Pons (tissue), 1 donor: ENCODE measurements at regions not wholly inside any gene's neighbourhood (a gene's known extent, or its start where the extent isn't known, plus 50 kb on each side); places are given as distances from the start of the nearest gene placed in this dataset.
"Not testable (repeated sequence)": the region's sequence is repeated elsewhere in the genome, so short reads cannot be mapped to it uniquely, and the experiment has no call there.

Experiments used
- DNase-seq: peaks from one replicate; pipeline ENCODE4 v3.0.0-alpha.2; 2016; ENCODE audit warnings: low spot score

DNA sequence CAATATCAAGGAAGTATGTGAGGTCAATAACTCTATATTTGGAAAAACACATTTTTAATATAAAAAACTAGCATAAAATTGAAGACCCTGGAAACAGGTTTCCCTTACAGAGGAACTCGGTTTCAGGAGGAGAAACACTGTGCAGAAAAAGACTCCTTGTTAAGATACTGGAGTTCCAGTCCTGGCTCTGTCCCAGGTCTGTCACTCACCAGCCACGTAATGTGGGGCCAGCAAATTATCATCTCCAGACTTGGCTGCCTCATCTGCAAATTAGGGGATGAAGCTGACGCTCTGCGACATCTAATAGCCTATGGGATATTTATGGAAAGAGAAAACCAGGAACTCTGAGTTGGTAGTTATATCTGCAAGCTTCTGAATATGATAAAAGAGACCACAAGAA, 702.7 kb downstream of the EPHA7 start:
- no peak for DNase-seq

DNA sequence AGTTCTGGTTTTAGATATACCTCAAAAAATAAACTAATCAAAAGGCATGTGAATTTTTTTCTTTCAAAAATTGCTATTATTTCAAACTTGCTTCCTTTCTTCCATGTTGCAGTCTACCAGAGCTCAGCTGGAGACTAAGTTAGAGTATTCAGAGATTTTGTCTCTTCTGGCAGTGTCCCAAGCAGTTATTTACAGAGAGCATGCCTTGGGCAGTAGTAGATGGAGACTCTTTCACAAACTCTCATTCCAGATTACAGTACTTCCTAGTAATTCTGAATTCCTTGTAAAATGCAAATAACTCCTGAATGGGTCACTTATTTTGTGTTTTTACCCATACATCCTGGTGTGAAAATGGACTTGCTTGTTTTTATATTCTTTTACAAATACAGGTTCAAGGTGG, 703.4 kb downstream of the EPHA7 start:
- no peak for DNase-seq

DNA sequence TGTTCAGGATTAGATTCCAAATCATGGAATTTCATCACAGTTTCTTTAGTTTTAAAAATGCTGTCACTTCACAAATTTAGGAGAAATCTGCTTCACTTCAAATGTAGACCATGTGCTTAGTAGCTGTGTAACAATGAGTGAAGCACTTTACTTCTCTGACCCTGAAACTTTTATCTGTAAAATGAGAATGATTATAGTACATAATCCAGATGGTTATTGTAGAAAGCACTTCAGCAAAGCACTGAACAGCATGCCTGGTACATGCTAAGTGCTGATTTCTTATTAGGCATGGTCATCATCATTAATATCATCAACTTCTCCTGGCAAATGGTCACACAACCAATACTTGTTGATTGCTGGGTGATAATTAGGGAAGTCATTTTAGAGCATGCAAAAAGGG, 705.0 kb downstream of the EPHA7 start:
- DNase-seq, result no peak

DNA sequence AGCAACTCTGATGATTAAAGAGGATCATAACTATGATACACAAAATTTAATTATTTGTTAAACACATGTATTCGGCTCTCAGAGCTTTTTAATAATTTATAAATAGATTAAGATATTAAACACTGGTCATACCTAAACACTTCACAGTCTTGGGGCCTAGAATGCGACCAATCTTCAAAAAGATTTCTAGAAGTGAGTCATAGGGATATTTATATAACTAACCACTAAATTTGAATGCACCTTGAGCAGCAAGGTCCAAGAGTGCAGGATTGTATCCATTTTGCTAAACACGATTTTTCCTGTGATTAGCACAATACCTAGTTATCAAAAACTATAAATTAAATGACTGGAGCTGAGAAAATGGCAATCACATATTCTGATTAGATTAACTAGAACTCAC, 709.3 kb downstream of the EPHA7 start:
- no peak for DNase-seq

DNA sequence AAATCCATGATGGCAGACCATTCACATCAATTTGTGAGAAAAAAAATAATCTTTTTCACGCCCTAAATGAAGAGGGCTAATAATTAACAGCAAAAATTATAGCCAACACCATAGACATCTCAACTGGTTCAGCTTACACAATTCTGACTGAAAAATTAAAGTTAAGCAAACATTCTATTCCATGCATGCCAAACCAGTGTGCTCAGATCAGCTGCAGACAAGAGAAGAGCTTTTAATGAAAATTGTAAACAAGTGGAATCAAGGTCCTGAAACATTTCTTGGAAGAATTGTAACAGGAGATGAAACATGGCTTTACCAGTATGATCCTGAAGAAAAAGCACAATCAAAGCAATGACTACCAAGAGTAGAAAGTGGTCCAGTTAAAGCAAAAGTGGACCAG, 710.4 kb downstream of the EPHA7 start:
- DNase-seq, result no peak

DNA sequence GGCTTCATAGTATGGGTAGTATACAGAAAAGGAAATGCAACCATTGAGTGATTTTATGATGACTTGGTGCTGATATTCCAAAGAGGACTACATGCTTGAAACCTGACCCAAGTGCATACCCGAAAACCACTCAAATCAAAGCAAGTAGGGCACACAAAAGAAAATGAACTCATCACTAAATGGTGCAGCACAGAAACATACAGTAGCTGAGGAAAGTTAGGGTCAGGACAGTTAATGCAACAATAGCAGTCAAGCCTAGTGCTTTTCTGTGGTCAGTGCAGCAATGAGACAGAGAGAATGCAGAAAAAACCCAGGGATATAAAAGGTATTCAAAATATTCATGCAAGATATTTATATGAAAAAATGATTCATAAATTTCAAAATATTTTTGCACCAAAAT, 711.1 kb downstream of the EPHA7 start:
- no peak for DNase-seq

DNA sequence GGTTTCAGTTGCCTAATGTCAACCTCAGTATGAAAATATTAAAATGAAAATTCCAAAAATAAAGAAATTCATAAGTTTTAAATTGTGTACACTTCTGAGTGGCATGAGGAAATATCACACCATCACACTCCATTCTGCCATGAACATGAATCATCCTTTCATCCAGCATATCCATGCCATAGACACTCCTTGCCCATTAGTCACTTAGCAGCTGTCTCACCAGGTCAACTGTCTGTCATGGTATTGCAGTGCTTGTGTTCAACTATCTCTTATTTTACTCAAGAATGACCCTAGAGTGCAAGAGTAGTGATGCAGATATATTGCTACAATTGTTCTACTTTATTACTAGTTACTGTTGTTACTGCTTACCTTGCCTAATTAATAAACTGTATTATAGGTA, 712.4 kb downstream of the EPHA7 start:
- DNase-seq, result no peak

DNA sequence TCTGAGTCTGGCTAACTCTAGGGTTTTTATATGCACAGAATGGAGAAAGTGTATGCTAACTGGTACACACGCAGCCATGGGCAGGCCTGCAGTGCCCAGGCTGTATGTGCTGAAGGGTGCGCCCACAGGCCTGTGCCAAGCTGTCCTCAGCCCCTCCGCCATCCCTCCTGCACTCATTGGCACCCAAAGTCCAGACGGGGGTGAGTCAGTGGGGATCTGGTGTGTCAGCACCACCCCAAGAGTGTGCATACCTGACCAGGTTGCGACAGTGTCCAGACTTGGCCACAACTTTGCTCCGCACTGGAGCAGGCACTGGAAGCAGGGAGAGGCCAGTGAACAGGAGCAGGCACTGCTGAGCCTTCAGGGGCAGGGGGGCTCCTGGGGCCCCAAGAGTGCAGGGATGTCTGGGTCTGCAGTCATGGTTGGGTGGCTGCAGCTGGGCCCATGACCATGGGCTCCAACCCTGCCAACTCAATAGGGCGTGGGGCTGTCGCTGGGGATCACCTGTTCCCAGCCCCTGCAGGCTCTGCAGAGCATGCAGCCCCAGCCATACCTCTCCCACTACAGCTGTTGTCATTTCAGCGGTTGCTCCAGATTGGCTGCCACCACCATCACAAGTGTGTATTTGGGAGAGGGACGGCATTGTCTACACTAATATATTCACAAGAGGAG, 717.8 kb downstream of the EPHA7 start:
- no peak for DNase-seq

DNA sequence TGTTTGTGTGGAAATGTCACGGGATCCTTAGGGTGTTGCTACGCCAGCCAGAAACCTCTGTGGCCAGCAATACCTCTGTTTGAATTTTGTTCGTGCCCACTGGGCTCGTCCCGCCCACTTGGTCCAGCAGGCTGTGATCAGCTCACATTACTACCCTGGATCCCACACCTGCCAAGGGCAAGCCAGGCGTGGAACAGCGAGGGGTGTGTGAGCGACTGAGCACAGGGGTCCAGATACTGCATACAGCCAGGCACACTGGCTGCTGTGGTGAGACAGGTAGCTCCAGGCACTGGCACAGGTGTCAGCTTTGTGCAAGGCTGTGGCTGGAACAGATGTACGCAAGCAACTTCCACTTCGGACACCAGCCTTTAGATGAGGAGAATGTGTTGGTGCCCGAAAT, 718.9 kb downstream of the EPHA7 start:
- no peak for DNase-seq

DNA sequence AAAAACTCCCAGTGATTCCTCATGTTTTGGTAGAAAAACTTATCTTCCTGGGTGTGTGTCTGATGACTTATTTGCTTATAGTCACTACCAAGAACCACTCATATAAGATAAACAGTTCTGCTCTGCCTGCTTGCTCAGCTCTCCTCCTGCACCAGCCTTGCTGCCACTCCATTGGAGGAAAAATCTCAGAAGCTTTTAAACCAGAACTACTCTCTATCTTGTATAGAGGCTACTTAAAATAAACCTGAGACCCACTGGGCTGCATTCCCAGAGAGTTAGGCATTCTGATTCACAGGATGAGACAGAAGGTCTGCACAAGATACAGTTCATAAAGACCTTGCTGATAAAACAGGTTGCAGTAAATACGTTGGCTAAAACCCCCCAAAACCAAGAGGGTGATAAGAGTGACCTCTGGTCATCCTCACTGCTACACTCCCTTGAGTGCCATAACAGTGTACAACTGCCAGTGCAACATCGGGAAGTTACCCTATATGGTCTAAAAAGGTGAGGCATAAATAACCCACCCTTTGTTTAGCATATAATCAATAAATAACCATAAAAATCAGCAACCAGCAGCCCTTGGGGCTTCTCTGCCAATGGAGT, 728.3 kb downstream of the EPHA7 start:
- no peak for DNase-seq

DNA sequence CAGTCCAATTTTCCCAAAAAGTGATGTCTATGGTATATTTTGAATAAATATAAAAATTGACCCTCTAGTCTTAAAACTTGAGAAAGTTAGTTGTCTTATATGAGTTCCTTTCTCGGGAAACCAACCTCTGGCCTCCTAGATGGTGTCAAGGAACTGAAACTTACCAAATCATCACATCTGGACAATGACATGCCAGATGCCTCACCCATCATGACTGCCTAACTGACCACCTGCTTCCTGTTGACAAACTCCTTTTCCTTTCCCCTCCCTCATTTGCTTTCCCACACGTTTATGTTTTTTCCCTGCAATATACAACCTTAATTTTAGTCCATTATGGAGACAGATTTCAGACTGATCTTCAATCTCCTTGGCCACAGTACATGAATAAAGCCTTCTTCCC, 731.0 kb downstream of the EPHA7 start:
- no peak for DNase-seq

DNA sequence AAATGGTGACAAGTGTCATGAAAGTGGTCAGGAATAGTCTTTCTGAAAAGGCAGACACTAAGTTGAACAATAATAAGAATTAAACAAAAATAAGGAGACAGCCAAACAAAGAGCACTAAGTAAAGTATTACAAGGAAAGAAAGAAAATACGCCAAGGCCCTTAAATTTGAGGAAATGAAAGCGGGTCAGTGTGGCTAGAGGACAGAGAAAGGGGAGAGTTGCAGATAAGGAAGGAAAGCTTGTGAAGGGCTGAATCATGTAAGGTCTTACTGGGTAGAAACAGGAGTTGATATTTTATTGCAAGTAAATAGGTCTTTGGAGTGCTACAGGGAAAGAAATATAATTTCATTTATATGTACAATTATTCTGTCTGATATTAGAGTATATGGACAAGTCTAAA, 732.1 kb downstream of the EPHA7 start:
- DNase-seq, result no peak

DNA sequence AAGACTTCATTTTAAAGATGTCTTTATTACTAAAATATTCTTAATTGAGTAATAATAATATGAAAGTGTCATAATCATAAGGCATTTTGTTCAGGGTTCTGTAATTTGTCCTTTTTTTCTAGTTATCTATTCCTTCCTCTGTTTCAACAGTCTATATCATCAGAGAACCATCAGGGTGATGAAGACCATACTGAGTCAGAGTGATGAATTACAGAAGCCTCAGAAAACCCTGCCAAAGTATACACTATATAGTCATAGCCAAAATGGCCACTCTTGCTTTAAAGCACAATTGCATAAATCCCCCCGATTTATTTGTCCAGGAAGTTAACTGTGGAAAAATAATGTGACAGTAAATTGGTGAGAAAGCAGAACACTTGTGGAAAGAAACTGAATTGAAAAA, 735.0 kb downstream of the EPHA7 start:
- no peak for DNase-seq

DNA sequence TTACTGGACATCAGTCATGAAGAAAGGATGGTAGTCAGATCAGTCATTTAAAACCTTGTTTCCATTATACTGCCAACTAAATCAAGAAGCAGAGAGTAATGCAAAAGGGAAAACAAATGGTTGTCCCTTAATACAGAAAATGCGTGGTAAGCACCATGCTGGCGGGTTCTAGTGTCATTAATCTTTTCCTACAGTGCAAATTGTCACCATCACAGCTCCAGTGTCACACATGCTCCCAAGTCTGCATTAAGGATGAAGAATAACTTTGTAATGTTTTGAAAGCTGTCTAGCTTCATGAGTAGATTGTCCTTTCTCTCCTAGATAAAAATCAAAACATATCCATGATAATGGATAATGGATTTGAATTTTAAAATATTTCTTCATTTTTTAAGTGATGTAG, 735.6 kb downstream of the EPHA7 start:
- DNase-seq, result no peak

DNA sequence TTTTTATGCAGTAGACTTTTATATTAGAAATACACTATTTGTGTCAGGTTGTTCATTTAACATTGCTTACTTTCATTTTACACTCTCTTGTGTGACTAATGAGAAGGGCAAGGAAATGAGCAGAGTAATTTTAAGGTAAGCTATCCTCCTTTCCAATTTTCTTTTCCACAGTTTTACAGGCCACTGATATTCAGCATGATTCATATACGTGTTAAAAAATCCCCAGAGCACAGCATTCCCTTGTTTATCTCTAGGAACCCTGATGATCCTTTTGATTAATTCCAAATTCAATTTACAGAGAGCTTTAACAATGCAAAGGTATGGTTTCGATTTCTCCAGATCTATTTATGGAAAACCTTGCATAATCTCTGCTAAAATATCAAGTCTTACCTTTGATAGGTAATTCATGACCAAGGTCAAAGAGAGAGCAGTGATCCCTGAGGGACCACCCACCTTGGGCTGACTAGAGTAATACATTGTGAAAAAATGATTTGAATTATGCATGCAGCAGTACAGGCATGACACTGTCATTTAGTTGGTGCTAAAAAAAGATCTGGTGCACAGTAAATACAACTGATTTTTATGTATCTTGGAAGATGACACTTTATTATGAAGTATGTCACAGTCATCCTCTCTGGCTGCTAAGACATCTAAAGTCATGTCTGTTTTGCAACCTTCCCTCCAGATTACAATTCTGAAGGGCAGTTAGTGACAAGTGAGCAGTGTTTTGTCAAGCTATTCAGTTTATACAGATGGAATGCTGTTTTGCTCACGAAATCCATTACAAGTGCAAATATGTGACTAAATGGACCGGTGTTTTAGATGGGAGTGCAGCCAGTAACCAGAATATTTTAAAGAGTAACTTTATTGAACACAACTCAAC, 736.6 kb downstream of the EPHA7 start:
- DNase-seq, result no peak

DNA sequence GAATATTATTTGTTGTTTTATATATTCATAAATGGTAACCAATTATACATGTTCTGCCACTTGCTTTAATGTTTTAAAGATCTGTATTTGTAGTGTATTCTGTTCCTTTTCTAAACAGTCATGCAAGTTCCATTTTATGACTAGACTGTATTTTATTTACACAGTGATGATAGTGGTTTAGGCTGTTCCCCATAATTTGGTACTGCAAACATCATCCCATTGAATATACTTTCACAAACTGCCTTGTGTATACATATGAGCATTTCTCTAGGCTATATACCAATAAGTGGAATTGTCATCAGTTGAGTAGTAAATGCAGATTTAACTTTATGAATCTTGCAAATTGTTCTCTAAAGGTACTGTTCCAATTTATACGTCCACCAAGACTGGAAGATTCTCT, 738.0 kb downstream of the EPHA7 start:
- DNase-seq, result no peak

DNA sequence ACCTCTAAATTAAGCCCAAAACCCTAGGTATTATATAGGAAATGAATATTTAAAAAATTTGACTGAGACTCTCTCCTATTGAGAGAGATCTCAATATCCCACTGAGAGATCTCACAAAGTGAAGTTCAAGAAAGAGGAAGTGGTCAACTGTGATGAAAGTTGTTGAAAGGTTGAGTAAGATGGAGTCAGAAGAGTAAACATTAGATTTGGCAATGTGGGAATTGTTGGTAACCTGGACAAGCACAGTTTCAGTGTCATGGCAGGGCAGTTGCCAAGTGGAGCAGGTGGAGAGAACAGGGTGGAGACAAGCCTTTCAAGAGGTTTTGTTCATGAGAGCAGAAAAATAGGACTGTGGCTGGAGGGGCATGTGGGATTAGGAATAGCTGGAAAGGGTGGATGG, 747.9 kb downstream of the EPHA7 start:
- DNase-seq, result not testable (repeated sequence)

DNA sequence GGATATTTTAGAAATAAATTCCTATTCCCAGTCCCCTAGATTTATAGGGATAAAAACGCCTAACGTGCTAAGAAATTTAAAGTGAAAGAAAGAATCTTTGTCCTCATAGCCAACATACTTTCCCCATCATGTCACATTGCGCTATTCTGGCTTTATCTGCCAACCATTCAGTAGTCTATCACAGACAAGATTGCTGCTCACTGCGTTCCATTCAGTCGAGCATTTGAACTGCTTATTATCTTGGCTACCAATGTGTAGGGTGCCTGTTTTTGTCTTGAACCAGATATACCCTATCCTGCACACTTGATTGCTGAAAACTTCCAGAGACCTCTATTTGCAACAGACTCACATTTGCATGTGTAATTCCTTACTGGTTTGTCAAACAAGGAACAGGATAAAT, 751.5 kb downstream of the EPHA7 start:
- no peak for DNase-seq

DNA sequence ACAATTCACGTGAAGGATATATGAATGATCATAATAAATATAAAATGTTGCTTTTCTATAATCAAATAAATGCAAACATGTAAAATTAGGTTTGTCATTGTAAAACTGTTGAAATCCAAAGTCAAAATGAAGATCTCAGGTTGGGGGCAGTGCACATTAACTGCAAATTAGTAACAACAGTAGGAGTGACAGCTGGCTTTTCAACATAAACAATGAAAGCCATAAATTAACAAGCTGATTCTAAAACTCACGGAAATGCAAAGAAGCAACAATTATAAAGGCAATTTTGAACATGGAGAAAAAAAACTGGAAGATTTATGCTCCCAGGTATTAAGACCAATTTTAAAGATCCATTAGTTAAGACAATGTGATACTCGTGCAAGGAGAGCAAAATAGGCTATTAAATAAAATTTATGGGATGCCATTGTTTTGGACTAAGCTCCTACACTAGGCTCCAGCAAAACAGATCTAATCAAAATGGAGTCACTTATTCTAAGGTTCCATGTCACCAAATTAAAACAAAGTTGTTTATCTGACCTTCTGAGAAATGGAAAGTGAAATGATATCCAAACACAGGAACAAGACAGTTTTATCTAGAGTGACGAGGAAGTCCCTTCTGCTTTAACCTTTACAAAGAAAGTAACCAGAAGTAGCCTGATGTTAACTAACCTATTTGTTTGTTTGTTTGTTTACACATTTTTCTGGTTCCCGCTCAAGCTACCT, 770.8 kb downstream of the EPHA7 start:
- no peak for DNase-seq

DNA sequence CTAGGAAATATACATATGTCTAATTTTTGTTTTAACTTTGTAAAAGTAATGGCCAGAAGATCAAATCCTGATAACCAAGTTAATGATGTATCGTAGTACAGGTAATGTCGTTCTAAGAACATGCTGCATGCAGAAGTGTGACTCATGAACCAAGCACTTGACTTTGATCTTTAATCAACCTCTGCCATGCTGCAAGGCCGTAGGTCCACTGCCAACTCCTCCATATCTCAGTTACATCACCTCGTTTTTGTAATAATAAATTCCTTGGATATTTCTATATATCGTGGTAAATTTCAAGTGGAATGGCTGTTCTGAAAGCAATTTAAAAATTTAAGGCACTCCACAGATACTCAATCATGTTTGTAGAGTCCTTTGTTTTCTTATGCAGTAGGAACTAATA, 771.7 kb downstream of the EPHA7 start:
- DNase-seq, result no peak

DNA sequence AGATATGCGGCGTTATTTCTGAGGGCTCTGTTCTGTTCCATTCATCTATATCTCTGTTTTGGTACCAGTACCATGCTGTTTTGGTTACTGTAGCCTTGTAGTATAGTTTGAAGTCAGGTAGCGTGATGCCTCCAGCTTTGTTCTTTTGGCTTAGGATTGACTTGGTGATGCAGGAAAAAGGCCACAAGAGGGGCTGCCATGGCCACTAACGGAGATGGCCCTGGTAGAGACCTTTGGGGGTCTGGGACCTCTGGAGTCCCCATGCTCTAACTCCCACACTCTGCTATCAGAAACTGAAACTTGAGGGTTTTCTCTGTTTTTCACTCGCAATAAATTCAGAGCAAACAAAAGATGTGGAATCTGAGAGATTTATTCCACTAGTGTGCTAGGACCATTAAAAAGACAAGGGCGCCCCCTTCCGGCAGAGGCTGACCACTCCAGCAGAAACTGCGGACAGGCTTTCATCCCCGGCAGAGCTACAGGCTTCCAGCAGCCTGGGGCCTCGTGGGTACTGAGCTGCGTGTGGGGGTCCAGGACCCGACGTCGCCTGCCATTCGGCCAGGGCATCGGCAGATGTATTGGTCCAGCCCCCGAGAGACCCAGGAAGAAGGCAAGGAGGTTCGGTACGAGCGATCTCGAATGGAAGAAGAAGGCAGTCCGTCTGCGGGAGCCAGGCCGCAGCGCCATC, 775.1 kb downstream of the EPHA7 start:
- not testable (repeated sequence) for DNase-seq

DNA sequence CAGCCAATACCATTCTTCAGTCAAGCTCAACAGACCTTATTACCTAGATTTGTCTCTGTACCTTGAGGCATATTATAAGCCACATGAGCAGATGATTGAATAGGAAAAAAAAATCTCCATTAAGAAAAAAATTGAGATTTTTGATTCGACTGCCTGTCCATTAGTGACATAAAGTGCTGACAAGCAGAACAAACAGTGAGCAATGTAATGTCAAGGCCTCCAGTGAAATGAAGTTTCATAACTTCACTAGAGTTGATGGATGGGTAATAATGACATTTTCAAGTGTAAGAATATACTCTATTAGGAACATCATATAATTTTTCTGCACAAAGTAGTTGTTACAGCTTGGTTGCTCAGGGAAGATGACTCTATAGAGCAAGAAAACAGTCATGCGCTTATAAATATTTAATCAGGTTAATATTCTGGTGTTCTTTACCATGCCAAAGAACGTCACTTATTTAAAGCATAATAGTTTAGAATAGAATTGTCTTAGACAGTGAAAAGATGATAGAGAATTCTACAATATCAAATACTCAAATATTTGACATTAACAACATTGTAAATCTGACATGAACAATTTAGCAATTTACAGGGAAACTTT, 783.7 kb downstream of the EPHA7 start:
- no peak for DNase-seq
